ENCODE measurements at regions not wholly inside any gene's neighbourhood (a gene's known extent, or its start where the extent isn't known, plus 50 kb on each side); places are given as distances from the start of the nearest gene placed in this dataset.

- no peak for TF ChIP-seq CTCF (conservative IDR thresholded peaks at IDR 0.05)
- TF ChIP-seq ZFX (IDR thresholded peaks at IDR 0.05), result no peak
These were observed 882.9 kb downstream of the RPA4 start for GRCh38 chrX:97766501-97767095.
